Stomach (tissue), 4 donors: ENCODE measurements at regions not wholly inside any gene's neighbourhood (a gene's known extent, or its start where the extent isn't known, plus 50 kb on each side); places are given as distances from the start of the nearest gene placed in this dataset.

Experiments
- CTCF ChIP-seq, 7 experiments: fragments of 450-650 bp in 4 of 7; fragments of 200-600 bp in 3 of 7; sonication (generic) in 3 of 7; IDR thresholded peaks; one replicate each; pipeline ENCODE4 v1.5.1; 2016 to 2019; ENCODE audit warnings: antibody characterized with exemption in 7 of 7, control low read depth in 2 of 7, mild to moderate bottlenecking in 1 of 7
- POLR2A ChIP-seq, 4 donors: fragments of 450-650 bp; IDR thresholded peaks; one replicate each; pipeline ENCODE4 v1.6.1; 2016; ENCODE audit warnings: antibody characterized with exemption in 4 of 4, control low read depth in 2 of 4, mild to moderate bottlenecking in 1 of 4, moderate library complexity in 1 of 4

- TF ChIP-seq CTCF (IDR thresholded peaks at IDR 0.05) = no peak
- no peak for TF ChIP-seq POLR2A (IDR thresholded peaks at IDR 0.05)
Measured at GRCh38 chr15:29945943-29946596, 123.8 kb upstream of the TJP1 start.
